ENCODE measurements at regions not wholly inside any gene's neighbourhood (a gene's known extent, or its start where the extent isn't known, plus 50 kb on each side); places are given as distances from the start of the nearest gene placed in this dataset.

GRCh38 chr14:99041141-99041819 lies 230.7 kb downstream of the BCL11B start:
- Mint-ChIP-seq H3K27me3 (peaks cover 5% of the 10 kb centered on the region), H3K4me3 (no peak overlapping the region), H3K27ac (no peak overlapping the region), H3K4me1 (no peaks in the 10 kb centered on the region), H3K36me3 (ENCODE audit: low read depth) (no peaks in the 10 kb centered on the region), H3K9me3 (peaks cover 11% of the 10 kb centered on the region)
- intact Hi-C loops (cut with micrococcal nuclease) = no loop called here
- DNase-seq = no peak

GRCh38 chr14:99041820-99042174 lies 230.2 kb downstream of the BCL11B start:
- Mint-ChIP-seq H3K4me3 (no peak overlapping the region), H3K27ac (no peak overlapping the region), H3K36me3 (ENCODE audit: low read depth) (no peaks in the 10 kb centered on the region), H3K9me3 (peaks cover 11% of the 10 kb centered on the region), H3K4me1 (no peaks in the 10 kb centered on the region), H3K27me3 (peaks cover 4% of the 10 kb centered on the region)
- intact Hi-C loops (cut with micrococcal nuclease) = no loop called here
- DNase-seq = no peak

- no peak for DNase-seq
- intact Hi-C loops (cut with micrococcal nuclease) = no loop called here
- Mint-ChIP-seq H3K36me3 (ENCODE audit: low read depth) (no peaks in the 10 kb centered on the region), H3K4me1 (no peaks in the 10 kb centered on the region), H3K27ac (no peak overlapping the region), H3K9me3 (peaks cover 11% of the 10 kb centered on the region), H3K27me3 (peaks cover 3% of the 10 kb centered on the region), H3K4me3 (no peak overlapping the region)
These were observed 229.4 kb downstream of the BCL11B start for GRCh38 chr14:99042381-99043266.

- no peak overlapping the region for H3K27ac Mint-ChIP-seq
- peaks cover 3% of the 10 kb centered on the region for H3K27me3 Mint-ChIP-seq
- peaks cover 13% of the 10 kb centered on the region for H3K9me3 Mint-ChIP-seq
These were observed 228.8 kb downstream of the BCL11B start for GRCh38 chr14:99043267-99043615.

GRCh38 chr14:99043756-99044155 lies 228.2 kb downstream of the BCL11B start:
- DNase-seq = no peak
- no peak overlapping the region for H3K4me3 Mint-ChIP-seq
- peaks cover 15% of the 10 kb centered on the region for H3K9me3 Mint-ChIP-seq
- intact Hi-C loops (cut with micrococcal nuclease) = no loop called here
- no peaks in the 10 kb centered on the region for H3K36me3 Mint-ChIP-seq (ENCODE audit: low read depth)
- no peaks in the 10 kb centered on the region for H3K4me1 Mint-ChIP-seq
- peaks cover 3% of the 10 kb centered on the region for H3K27me3 Mint-ChIP-seq
- no peak overlapping the region for H3K27ac Mint-ChIP-seq

More at GRCh38 chr14:99043267-99043615, 228.8 kb downstream of the BCL11B start:
- DNase-seq = no peak
- Mint-ChIP-seq H3K36me3 (ENCODE audit: low read depth) (no peaks in the 10 kb centered on the region), H3K4me3 (no peak overlapping the region), H3K4me1 (no peaks in the 10 kb centered on the region)
- intact Hi-C loops (cut with micrococcal nuclease) = no loop called here

- Mint-ChIP-seq H3K27me3 (peaks cover 3% of the 10 kb centered on the region), H3K4me3 (no peak overlapping the region), H3K9me3 (peaks cover 33% of the 10 kb centered on the region), H3K27ac (no peak overlapping the region), H3K4me1 (no peaks in the 10 kb centered on the region), H3K36me3 (ENCODE audit: low read depth) (no peaks in the 10 kb centered on the region)
- DNase-seq = no peak
- intact Hi-C loops (cut with micrococcal nuclease) = no loop called here
These were observed 224.5 kb downstream of the BCL11B start for GRCh38 chr14:99047441-99048031.

- Mint-ChIP-seq H3K27ac (no peak overlapping the region), H3K36me3 (ENCODE audit: low read depth) (no peaks in the 10 kb centered on the region), H3K4me3 (no peak overlapping the region), H3K9me3 (peaks cover 28% of the 10 kb centered on the region), H3K27me3 (no peaks in the 10 kb centered on the region), H3K4me1 (no peaks in the 10 kb centered on the region)
- intact Hi-C loops (cut with micrococcal nuclease) = no loop called here
- DNase-seq = no peak
These were observed 221.7 kb downstream of the BCL11B start for GRCh38 chr14:99050309-99050708.

- intact Hi-C loops (cut with micrococcal nuclease) = no loop called here
- peaks cover 36% of the 10 kb centered on the region for H3K9me3 Mint-ChIP-seq
- no peak overlapping the region for H3K27ac Mint-ChIP-seq
- H3K4me1 Mint-ChIP-seq = peaks cover 5% of the 10 kb centered on the region
- no peak for DNase-seq
- H3K36me3 Mint-ChIP-seq (ENCODE audit: low read depth) = no peaks in the 10 kb centered on the region
- H3K27me3 Mint-ChIP-seq = no peaks in the 10 kb centered on the region
- no peak overlapping the region for H3K4me3 Mint-ChIP-seq
These were observed 219.5 kb downstream of the BCL11B start for GRCh38 chr14:99052467-99052866.

- intact Hi-C loops (cut with micrococcal nuclease) = no loop called here
- peaks cover 31% of the 10 kb centered on the region for H3K9me3 Mint-ChIP-seq
- no peak overlapping the region for H3K4me3 Mint-ChIP-seq
- no peak for DNase-seq
- H3K27ac Mint-ChIP-seq = no peak overlapping the region
- no peaks in the 10 kb centered on the region for H3K36me3 Mint-ChIP-seq (ENCODE audit: low read depth)
- H3K4me1 Mint-ChIP-seq = peaks cover 5% of the 10 kb centered on the region
- H3K27me3 Mint-ChIP-seq = no peaks in the 10 kb centered on the region
These were observed 217.0 kb downstream of the BCL11B start for GRCh38 chr14:99055019-99055418.

- H3K27me3 Mint-ChIP-seq = no peaks in the 10 kb centered on the region
- H3K4me1 Mint-ChIP-seq = peaks cover 5% of the 10 kb centered on the region
- H3K4me3 Mint-ChIP-seq = no peak overlapping the region
- H3K36me3 Mint-ChIP-seq (ENCODE audit: low read depth) = no peaks in the 10 kb centered on the region
- DNase-seq = peak; percentile 70
- peaks cover 24% of the 10 kb centered on the region for H3K9me3 Mint-ChIP-seq
- intact Hi-C loops (cut with micrococcal nuclease) = no loop called here
- H3K27ac Mint-ChIP-seq = no peak overlapping the region
These were observed 216.2 kb downstream of the BCL11B start for GRCh38 chr14:99055816-99056215.

- H3K36me3 Mint-ChIP-seq (ENCODE audit: low read depth) = no peaks in the 10 kb centered on the region
- peaks cover 5% of the 10 kb centered on the region for H3K4me1 Mint-ChIP-seq
- intact Hi-C loops (cut with micrococcal nuclease) = no loop called here
- no peak for DNase-seq
- no peak overlapping the region for H3K4me3 Mint-ChIP-seq
- H3K27me3 Mint-ChIP-seq = peaks cover 2% of the 10 kb centered on the region
- no peak overlapping the region for H3K27ac Mint-ChIP-seq
- H3K9me3 Mint-ChIP-seq = peaks cover 14% of the 10 kb centered on the region
These were observed 214.4 kb downstream of the BCL11B start for GRCh38 chr14:99057576-99058083.

GRCh38 chr14:99058542-99058941 lies 213.5 kb downstream of the BCL11B start:
- intact Hi-C loops (cut with micrococcal nuclease) = no loop called here
- Mint-ChIP-seq H3K36me3 (ENCODE audit: low read depth) (no peaks in the 10 kb centered on the region), H3K4me3 (no peak overlapping the region), H3K27ac (no peak overlapping the region), H3K4me1 (peaks cover 5% of the 10 kb centered on the region), H3K27me3 (peaks cover 3% of the 10 kb centered on the region), H3K9me3 (peaks cover 14% of the 10 kb centered on the region)
- DNase-seq = no peak

- Mint-ChIP-seq H3K36me3 (ENCODE audit: low read depth) (no peaks in the 10 kb centered on the region), H3K9me3 (peaks cover 3% of the 10 kb centered on the region), H3K27me3 (peaks cover 3% of the 10 kb centered on the region), H3K4me1 (no peaks in the 10 kb centered on the region), H3K27ac (no peak overlapping the region), H3K4me3 (no peak overlapping the region)
- intact Hi-C loops (cut with micrococcal nuclease) = no loop called here
- DNase-seq = no peak
These were observed 209.8 kb downstream of the BCL11B start for GRCh38 chr14:99062216-99062615.

GRCh38 chr14:99062772-99063418 lies 209.1 kb downstream of the BCL11B start:
- Mint-ChIP-seq H3K4me3 (no peak overlapping the region), H3K27ac (no peak overlapping the region), H3K27me3 (peaks cover 3% of the 10 kb centered on the region), H3K4me1 (no peaks in the 10 kb centered on the region), H3K36me3 (ENCODE audit: low read depth) (peaks cover 1% of the 10 kb centered on the region), H3K9me3 (peaks cover 3% of the 10 kb centered on the region)
- no peak for DNase-seq
- intact Hi-C loops (cut with micrococcal nuclease) = no loop called here

Measured in activated CD4-positive, alpha-beta T cell treated with anti-CD3 and anti-CD28 coated beads, Interleukin-2, amount 10 ng/mL, durations not matched to agents 24 days and 14 days (primary cell).